Activated naive CD4-positive, alpha-beta T cell treated with anti-CD3 and anti-CD28 coated beads, Interleukin-2, amount 50 U/mL, for 24 hours (primary cell): ENCODE measurements at regions not wholly inside any gene's neighbourhood (a gene's known extent, or its start where the extent isn't known, plus 50 kb on each side); places are given as distances from the start of the nearest gene placed in this dataset.

ENCODE experiments used
- H3K27ac Mint-ChIP-seq: one replicate; pipeline ENCODE4 v1.8.0; 2021; ENCODE audit warnings: mild to moderate bottlenecking, mixed read lengths
- H3K27me3 Mint-ChIP-seq: one replicate; pipeline ENCODE4 v1.8.0; 2021; ENCODE audit warnings: mixed read lengths
- H3K36me3 Mint-ChIP-seq: one replicate; pipeline ENCODE4 v1.8.0; 2021; ENCODE audit warnings: mixed read lengths
- H3K4me1 Mint-ChIP-seq: one replicate; pipeline ENCODE4 v1.8.0; 2021; ENCODE audit warnings: mixed read lengths
- H3K4me3 Mint-ChIP-seq: one replicate; pipeline ENCODE4 v1.8.0; 2021; ENCODE audit warnings: mild to moderate bottlenecking, mixed read lengths
- H3K9me3 Mint-ChIP-seq: one replicate; pipeline ENCODE4 v1.8.0; 2021; ENCODE audit warnings: mixed read lengths

DNA sequence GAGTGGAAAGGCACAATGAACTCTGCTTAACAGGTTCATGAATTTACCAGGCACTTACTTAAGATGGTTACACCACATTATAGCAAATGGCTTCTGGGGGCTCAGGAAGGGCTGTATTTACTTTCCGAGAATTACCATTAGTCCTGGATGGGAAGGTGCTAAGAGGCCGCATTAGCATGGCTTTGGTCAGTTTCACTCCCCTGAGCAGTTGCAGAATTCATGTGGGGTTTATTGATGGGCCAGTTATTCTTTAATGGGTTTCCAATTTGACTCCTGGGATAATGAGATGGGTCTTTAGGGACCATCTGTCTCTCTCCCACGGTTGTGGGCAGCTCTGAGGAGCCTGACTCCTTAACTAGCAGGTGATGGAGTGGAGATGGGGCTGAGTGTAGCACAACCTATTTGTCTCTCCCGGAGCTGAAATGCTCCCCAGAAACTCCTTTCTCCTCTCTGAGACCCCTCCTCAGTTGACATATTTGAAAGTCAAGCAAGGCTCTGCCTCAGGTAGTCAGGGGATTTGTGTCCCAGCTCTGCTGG lies 652.5 kb downstream of the HS3ST4 start:
- no peak overlapping the region for H3K27ac Mint-ChIP-seq

GRCh38 chr16:26344976-26345375 lies 653.2 kb downstream of the HS3ST4 start:
- Mint-ChIP-seq H3K27ac (no peak overlapping the region), H3K4me1 (no peaks in the 10 kb centered on the region), H3K9me3 (no peaks in the 10 kb centered on the region), H3K27me3 (peaks cover 8% of the 10 kb centered on the region), H3K4me3 (no peak overlapping the region), H3K36me3 (no peaks in the 10 kb centered on the region)

More for the DNA sequence above, 652.5 kb downstream of the HS3ST4 start:
- H3K4me3 Mint-ChIP-seq: no peak overlapping the region
- H3K27me3 Mint-ChIP-seq: peaks cover 8% of the 10 kb centered on the region
- H3K36me3 Mint-ChIP-seq: no peaks in the 10 kb centered on the region
- no peaks in the 10 kb centered on the region for H3K9me3 Mint-ChIP-seq
- no peaks in the 10 kb centered on the region for H3K4me1 Mint-ChIP-seq

DNA sequence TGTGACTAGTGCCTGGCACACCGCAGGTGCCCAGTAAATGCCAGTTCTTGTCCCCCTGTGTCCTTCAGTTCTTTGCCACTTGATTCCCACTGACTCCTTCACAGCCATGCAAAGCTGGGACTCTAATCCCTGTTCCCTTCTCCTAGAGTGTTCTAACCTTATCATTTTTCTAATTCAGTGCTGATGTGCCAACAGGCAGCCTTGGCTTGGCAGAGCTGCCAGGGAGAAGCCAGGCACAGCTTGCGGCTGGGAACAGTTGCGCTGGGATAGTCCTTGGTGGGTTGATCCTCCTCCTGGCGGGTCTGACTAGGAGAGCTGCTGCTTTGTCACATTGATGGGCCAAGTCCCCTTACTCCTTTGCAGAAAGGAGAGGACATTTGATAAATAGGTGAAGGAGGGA lies 654.2 kb downstream of the HS3ST4 start:
- Mint-ChIP-seq H3K27ac (no peak overlapping the region), H3K27me3 (peaks cover 7% of the 10 kb centered on the region), H3K9me3 (no peaks in the 10 kb centered on the region), H3K36me3 (no peaks in the 10 kb centered on the region), H3K4me1 (no peaks in the 10 kb centered on the region), H3K4me3 (no peak overlapping the region)

DNA sequence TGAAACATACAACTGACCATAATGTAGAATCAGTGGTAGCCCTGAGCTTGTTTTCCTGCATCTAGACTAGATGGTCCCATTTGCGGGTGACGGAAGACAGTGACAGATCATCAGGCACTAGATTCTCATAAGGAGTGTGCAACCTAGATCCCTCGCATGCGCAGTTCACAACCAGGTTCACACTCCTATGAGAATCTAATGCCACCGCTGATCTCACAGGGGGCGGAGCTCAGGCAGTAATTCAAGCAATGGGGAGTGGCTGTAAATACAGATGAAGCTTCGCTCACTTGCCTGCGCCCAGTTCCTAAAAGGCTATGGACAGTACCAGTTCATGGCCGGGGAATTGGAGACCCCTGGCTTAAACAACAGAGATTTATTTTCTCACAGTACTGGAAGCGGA lies 656.3 kb downstream of the HS3ST4 start:
- Mint-ChIP-seq H3K4me3 (no peak overlapping the region), H3K36me3 (no peaks in the 10 kb centered on the region), H3K9me3 (no peaks in the 10 kb centered on the region), H3K27ac (no peak overlapping the region), H3K27me3 (peaks cover 10% of the 10 kb centered on the region), H3K4me1 (no peaks in the 10 kb centered on the region)

DNA sequence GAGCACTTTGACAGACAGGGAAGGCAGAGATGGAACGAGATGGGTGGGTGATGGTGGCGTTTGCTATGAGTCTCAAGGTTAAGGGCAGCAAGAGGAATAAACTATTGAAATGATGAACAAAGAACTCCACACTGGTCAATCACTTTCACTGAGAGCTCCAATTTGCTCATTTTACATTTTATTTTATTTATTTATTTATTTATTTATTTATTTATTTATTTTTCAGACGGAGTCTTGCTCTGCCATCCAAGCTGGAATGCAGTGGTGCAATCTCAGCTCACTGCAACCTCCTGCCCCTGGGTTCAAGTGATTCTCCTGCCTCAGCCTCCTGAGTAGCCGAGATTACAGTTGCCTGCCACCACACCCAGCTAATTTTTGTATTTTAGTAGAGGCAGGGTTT lies 669.1 kb downstream of the HS3ST4 start:
- H3K4me1 Mint-ChIP-seq: no peaks in the 10 kb centered on the region
- peaks cover 5% of the 10 kb centered on the region for H3K9me3 Mint-ChIP-seq
- peaks cover 7% of the 10 kb centered on the region for H3K27me3 Mint-ChIP-seq
- H3K27ac Mint-ChIP-seq: no peak overlapping the region
- no peaks in the 10 kb centered on the region for H3K36me3 Mint-ChIP-seq
- no peak overlapping the region for H3K4me3 Mint-ChIP-seq

DNA sequence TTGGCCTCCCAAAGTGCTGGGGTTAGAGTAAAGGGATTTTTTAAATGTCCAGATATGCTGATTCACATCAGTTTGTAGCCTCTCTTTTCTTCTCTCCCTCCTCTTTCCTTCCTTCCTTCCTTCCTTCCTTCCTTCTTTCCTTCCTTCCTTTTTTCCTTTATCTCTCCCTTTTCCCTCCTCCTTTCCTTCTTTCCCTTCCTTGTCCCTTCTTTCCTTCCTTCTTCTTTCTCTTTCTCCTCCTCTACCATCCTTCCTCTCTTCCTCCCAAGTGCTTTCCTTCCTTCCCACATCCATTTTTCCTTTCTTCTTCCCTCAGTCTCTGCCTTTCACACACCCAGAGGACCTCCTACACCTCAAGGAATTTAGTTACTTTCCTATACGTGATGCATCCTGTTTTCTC lies 671.8 kb downstream of the HS3ST4 start:
- Mint-ChIP-seq H3K27ac (no peak overlapping the region), H3K27me3 (peaks cover 12% of the 10 kb centered on the region), H3K4me1 (no peaks in the 10 kb centered on the region), H3K36me3 (no peaks in the 10 kb centered on the region), H3K4me3 (no peak overlapping the region), H3K9me3 (no peaks in the 10 kb centered on the region)

DNA sequence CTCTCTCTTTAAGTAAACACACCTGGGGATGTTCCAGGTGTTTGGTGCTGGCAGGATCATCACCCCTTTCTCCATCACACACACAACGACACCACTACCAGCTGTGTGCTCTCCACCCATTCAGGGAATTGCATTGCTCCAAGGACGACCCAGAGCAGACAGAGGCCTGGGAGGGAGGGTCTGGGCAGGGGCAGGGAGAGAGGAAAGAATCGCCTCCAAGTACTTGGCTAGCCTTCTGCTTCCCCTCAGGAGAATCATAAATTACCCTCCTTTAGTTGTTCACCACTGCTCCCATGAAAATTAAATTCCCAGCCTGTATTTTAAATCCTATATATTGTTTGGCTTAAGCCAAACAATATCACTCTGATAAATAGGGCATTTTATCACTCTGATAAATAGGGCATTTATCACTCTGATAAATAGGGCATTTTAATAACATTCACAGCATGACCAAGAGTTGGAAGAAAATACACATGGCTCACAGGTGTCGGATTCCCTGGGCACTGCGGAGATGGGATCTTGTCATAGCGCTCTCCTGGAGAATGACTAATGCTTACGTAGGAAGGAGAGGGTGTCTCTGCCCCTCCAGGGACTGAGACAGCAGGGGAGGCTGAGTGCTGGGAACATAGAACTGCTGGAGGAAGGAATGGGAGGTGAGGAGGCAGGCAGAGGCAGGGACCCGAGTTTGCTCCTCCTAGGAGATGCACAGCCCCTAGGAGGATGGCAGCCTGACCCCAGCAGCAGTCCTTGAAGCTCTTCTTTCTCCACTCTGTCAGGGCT lies 673.6 kb downstream of the HS3ST4 start:
- Mint-ChIP-seq H3K27me3 (peaks cover 13% of the 10 kb centered on the region), H3K36me3 (no peaks in the 10 kb centered on the region), H3K9me3 (no peaks in the 10 kb centered on the region), H3K27ac (no peak overlapping the region), H3K4me1 (no peaks in the 10 kb centered on the region), H3K4me3 (no peak overlapping the region)

DNA sequence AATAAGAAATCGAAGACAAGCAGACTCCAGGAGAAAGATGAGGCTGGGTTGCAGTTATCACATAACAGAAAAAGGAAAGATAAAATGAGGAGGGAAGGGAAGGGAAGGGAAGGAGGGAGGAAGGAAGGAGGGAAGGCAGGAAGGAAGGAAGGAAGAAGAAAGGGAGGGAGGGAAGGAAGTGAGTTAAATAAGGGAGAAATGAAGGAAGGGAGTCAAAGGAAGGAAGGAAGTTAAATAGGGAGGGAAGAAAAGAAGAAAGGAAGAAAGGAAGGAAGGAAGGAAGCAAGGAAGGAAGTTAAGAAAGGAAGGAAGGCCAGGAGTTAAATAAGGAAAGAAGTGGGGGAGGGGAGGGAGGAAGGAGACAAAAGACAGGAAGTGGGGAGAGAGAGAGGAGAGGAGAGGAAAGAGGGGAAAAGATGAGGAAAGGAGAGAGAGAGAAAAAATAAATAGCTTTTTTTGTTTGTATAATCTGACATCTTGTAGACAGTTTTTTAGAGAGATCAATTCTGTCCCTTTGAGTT lies 679.6 kb downstream of the HS3ST4 start:
- Mint-ChIP-seq H3K27ac (no peak overlapping the region), H3K4me1 (no peaks in the 10 kb centered on the region), H3K4me3 (no peak overlapping the region), H3K36me3 (no peaks in the 10 kb centered on the region), H3K27me3 (peaks cover 6% of the 10 kb centered on the region), H3K9me3 (no peaks in the 10 kb centered on the region)

GRCh38 chr16:26374279-26374925 lies 682.6 kb downstream of the HS3ST4 start:
- no peak overlapping the region for H3K4me3 Mint-ChIP-seq
- no peak overlapping the region for H3K27ac Mint-ChIP-seq
- no peaks in the 10 kb centered on the region for H3K27me3 Mint-ChIP-seq
- no peaks in the 10 kb centered on the region for H3K9me3 Mint-ChIP-seq
- no peaks in the 10 kb centered on the region for H3K4me1 Mint-ChIP-seq
- no peaks in the 10 kb centered on the region for H3K36me3 Mint-ChIP-seq

DNA sequence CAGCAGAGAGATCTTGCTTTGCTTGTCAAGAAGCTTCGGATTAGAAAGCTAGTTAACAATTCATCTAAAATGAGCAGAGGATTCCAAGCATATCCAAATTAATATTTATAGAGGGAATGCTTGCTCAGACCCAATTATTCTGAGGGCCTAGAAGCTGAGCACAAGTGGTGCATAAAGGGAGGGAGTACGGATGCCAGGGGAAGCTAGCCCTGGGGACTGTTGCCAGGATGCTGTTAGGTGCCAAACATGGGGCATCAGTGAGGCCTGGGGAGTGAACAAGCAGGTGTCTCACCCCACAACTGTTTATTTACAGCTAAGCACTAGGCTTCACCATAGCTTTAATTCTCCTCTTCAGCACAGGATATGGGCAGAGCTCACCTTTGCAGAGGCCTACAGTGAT lies 684.1 kb upstream of the C16orf82 start:
- Mint-ChIP-seq H3K9me3 (no peaks in the 10 kb centered on the region), H3K4me1 (no peaks in the 10 kb centered on the region), H3K4me3 (no peak overlapping the region), H3K36me3 (no peaks in the 10 kb centered on the region), H3K27ac (no peak overlapping the region), H3K27me3 (peaks cover 2% of the 10 kb centered on the region)

GRCh38 chr16:26386096-26386495 lies 680.6 kb upstream of the C16orf82 start:
- H3K36me3 Mint-ChIP-seq: no peaks in the 10 kb centered on the region
- H3K4me1 Mint-ChIP-seq: no peaks in the 10 kb centered on the region
- H3K27me3 Mint-ChIP-seq: peaks cover 8% of the 10 kb centered on the region
- no peaks in the 10 kb centered on the region for H3K9me3 Mint-ChIP-seq
- no peak overlapping the region for H3K4me3 Mint-ChIP-seq
- H3K27ac Mint-ChIP-seq: no peak overlapping the region

DNA sequence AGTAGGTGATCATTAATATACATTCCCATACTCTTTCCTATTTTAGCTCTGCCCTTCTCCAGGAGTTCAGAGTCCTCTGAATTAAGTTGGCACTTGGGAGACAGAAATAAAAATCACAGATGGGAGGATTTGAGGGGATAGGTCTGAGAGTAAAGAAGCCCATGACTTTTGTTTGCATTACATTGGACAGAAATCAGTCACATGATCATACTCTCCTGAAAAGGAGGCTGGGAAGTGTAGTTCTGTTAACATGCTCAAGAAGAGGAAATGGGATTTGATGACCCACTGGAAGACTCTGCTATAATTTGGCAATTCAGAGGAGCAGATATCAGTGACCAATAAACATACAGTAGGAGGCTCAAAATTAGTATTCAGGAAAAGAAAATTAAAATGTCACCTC lies 674.9 kb upstream of the C16orf82 start:
- H3K9me3 Mint-ChIP-seq: peaks cover 6% of the 10 kb centered on the region
- H3K27ac Mint-ChIP-seq: no peak overlapping the region
- peaks cover 7% of the 10 kb centered on the region for H3K27me3 Mint-ChIP-seq
- no peak overlapping the region for H3K4me3 Mint-ChIP-seq
- no peaks in the 10 kb centered on the region for H3K36me3 Mint-ChIP-seq
- H3K4me1 Mint-ChIP-seq: no peaks in the 10 kb centered on the region

- Mint-ChIP-seq H3K27me3 (peaks cover 7% of the 10 kb centered on the region), H3K4me3 (no peak overlapping the region), H3K4me1 (no peaks in the 10 kb centered on the region), H3K9me3 (peaks cover 6% of the 10 kb centered on the region), H3K27ac (no peak overlapping the region), H3K36me3 (no peaks in the 10 kb centered on the region)
These were observed 672.3 kb upstream of the C16orf82 start for GRCh38 chr16:26394409-26394808.

DNA sequence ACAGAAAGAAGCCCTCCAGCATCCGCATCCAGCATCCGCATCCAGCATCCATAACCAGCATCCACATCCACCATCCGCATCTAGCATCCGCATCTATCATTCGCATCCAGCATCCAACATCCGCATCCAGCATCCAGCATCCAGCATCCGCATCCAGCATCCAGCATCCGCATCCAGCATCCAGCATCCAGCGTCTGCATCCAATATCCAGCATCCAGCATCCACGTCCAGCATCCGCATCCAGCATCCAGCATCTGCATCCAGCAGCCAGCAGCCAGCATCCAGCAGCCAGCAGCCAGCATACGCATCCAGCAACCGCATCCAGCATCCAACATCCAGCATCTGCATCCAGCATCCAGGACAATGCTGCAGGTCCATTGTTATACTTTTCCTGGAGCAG lies 671.0 kb upstream of the C16orf82 start:
- Mint-ChIP-seq H3K4me1 (no peaks in the 10 kb centered on the region), H3K36me3 (no peaks in the 10 kb centered on the region), H3K4me3 (no peak overlapping the region), H3K9me3 (peaks cover 6% of the 10 kb centered on the region), H3K27me3 (peaks cover 4% of the 10 kb centered on the region), H3K27ac (no peak overlapping the region)

DNA sequence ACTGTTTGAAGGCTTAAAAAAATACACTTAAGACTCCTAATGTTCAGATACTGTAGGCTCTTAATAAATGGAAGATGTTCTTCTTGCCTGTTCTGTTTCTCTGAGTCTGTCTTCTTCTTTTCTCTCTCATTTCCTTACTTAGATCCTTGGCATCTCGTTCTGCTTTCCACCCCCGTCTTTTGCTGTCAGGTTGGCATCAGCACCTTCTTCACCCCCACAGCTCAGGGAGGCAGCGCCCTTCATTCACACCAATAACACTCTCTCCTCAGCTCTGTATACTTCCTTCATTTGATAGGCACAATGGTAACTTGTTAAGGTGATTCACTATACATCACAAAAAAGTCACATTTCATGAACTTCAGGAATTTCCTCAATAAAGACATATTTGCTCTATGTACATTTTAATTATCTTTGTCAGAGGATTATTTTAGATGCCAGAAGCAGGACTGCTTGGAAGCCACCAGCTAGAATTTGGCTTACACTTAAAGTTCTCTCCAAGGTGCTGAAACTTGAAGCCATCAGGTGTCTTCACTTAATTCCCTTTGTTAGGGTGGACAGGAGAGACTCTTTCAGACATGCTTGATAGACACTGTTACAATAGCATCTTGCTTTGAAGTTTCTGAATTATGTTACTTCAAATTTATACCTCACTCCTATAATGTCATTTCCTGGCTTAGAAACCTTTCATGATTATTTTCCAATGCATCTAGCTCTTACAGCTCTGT lies 670.1 kb upstream of the C16orf82 start:
- no peaks in the 10 kb centered on the region for H3K4me1 Mint-ChIP-seq
- peaks cover 6% of the 10 kb centered on the region for H3K9me3 Mint-ChIP-seq
- H3K27me3 Mint-ChIP-seq: peaks cover 5% of the 10 kb centered on the region
- H3K27ac Mint-ChIP-seq: no peak overlapping the region
- no peaks in the 10 kb centered on the region for H3K36me3 Mint-ChIP-seq
- no peak overlapping the region for H3K4me3 Mint-ChIP-seq

GRCh38 chr16:26413780-26414179 lies 652.9 kb upstream of the C16orf82 start:
- Mint-ChIP-seq H3K4me1 (no peaks in the 10 kb centered on the region), H3K27me3 (peaks cover 6% of the 10 kb centered on the region), H3K27ac (no peak overlapping the region), H3K36me3 (peaks cover 1% of the 10 kb centered on the region), H3K9me3 (no peaks in the 10 kb centered on the region), H3K4me3 (no peak overlapping the region)
